Activated T-cell treated with anti-CD3 and anti-CD28 coated beads, Interleukin-2, amount 50 U/mL, for 4 hours (primary cell): ENCODE measurements at regions not wholly inside any gene's neighbourhood (a gene's known extent, or its start where the extent isn't known, plus 50 kb on each side); places are given as distances from the start of the nearest gene placed in this dataset.

Experiments
- ATAC-seq, 2 donors: fragments of 200-7000 bp; cut with Tn5 transposase; one replicate each; pipeline ENCODE4 v1.10.0; 2021
- DNase-seq: peaks from one replicate; pipeline ENCODE4 v3.0.0-alpha.2; 2020
- H3K27me3 Mint-ChIP-seq: one replicate; pipeline ENCODE4 v1.8.0; 2021; ENCODE audit warnings: low read depth, mixed read lengths
- H3K36me3 Mint-ChIP-seq: one replicate; pipeline ENCODE4 v1.8.0; 2022; ENCODE audit warnings: mixed read lengths; ENCODE audit not compliant: insufficient read depth
- H3K4me1 Mint-ChIP-seq: one replicate; pipeline ENCODE4 v1.8.0; 2021; ENCODE audit warnings: low read depth, mixed read lengths
- H3K4me3 Mint-ChIP-seq: one replicate; pipeline ENCODE4 v1.8.0; 2021; ENCODE audit warnings: mild to moderate bottlenecking, moderate library complexity, mixed read lengths
- H3K9me3 Mint-ChIP-seq: one replicate; pipeline ENCODE4 v1.8.0; 2021; ENCODE audit warnings: mixed read lengths

DNA sequence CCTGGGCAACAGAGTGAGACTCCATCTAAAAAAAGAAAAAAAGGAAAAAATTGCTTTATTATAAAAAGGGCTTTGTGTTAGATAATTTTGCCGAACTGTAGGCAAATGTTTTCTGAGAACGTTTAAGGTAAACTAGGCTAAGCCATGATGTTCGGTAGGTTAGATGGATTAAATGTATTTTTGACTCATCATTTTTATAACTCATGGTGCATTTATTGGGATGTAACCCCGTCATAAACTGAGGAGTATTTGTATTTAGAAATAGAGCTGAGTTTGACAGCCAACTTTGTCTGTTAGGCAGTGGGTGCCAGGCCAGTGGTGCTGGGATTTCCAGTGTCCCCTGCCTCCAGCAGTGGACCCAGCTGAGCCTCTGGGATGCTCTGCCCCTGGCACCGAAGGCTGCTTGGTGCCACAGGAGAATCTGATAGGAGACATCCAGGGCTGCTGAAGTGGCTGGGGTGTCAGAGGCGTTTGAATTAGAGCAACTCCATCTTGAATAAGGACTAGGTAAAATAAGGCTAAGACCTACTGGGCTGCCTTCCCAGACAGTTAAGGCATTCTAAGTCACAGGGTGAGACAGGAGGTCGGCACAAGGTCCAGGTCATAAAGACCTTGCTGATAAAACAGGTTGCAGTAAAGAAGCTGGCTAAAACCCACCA, 114.9 kb upstream of the EEPD1 start:
- no peak for DNase-seq

DNA sequence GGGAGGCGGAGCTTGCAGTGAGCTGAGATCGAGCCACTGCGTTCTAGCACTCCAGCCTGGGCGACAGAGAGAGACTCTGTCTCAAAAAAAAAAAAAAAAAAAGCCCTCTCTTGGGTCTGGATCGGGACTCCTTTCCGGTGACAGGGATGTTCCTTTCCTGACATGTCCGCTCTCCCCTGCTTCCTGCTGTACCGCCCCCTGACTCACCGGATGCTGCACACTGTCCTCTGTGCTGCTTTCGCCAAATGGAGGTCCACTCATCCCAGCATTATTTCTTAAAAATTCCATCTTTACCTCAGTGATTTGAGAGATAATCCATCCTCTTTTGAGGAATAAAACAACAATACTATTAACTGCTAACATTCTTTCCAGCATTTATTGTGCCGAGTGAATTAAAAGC, 113.8 kb upstream of the EEPD1 start:
- ATAC-seq: no peak
- Mint-ChIP-seq H3K4me1 (peaks cover 1% of the 10 kb centered on the region), H3K36me3 (no peaks in the 10 kb centered on the region), H3K4me3 (no peak overlapping the region), H3K27me3 (peaks cover 5% of the 10 kb centered on the region), H3K9me3 (no peaks in the 10 kb centered on the region)
- DNase-seq: no peak

More for the DNA sequence above, 114.9 kb upstream of the EEPD1 start:
- no peak for ATAC-seq
- Mint-ChIP-seq H3K9me3 (no peaks in the 10 kb centered on the region), H3K4me3 (no peak overlapping the region), H3K27me3 (peaks cover 9% of the 10 kb centered on the region), H3K4me1 (peaks cover 1% of the 10 kb centered on the region), H3K36me3 (no peaks in the 10 kb centered on the region)

DNA sequence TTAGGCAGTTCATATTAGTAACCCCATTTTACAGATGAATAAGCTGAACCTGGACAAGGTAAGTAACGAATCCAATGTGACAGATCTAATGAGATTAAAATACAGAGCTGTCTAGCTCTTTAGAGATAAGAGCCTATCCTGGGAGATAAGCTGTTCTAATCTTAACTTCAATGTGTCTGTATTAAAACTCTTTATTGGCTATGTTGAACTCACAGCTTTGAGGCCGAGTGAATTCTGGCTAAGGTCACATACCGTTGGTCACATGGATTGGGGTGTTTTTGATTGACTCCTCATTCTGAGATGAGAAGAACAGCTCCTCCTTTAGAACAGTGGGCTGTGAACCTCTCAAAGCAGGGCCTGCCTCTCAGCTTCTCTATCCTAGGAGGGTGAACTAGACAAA, 113.4 kb upstream of the EEPD1 start:
- H3K27me3 Mint-ChIP-seq: peaks cover 5% of the 10 kb centered on the region
- ATAC-seq (no peak), DNase-seq (no peak)
- no peaks in the 10 kb centered on the region for H3K36me3 Mint-ChIP-seq
- peaks cover 1% of the 10 kb centered on the region for H3K4me1 Mint-ChIP-seq
- H3K9me3 Mint-ChIP-seq: no peaks in the 10 kb centered on the region
- H3K4me3 Mint-ChIP-seq: no peak overlapping the region

DNA sequence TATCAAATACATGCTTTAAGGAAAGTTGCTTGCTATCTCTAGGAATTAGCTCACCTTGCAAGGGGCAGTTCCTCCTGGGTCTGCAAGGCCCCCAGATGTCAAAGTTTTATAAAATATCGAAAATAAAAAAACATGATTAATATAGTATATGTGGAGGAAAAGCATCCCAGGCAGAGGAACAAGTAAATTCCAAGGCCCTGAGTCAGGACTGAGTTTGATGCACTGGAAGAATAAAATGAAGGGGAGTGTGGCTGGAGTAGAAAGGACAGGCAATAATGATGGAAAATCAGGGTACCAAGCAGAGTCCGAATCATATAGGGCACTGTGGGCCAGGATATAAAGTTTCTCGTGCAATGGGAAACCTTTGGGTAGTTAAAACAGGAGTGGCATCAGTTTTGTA, 112.4 kb upstream of the EEPD1 start:
- Mint-ChIP-seq H3K9me3 (no peaks in the 10 kb centered on the region), H3K4me1 (peaks cover 1% of the 10 kb centered on the region), H3K4me3 (no peak overlapping the region), H3K36me3 (no peaks in the 10 kb centered on the region), H3K27me3 (peaks cover 5% of the 10 kb centered on the region)
- ATAC-seq: no peak
- DNase-seq: no peak

DNA sequence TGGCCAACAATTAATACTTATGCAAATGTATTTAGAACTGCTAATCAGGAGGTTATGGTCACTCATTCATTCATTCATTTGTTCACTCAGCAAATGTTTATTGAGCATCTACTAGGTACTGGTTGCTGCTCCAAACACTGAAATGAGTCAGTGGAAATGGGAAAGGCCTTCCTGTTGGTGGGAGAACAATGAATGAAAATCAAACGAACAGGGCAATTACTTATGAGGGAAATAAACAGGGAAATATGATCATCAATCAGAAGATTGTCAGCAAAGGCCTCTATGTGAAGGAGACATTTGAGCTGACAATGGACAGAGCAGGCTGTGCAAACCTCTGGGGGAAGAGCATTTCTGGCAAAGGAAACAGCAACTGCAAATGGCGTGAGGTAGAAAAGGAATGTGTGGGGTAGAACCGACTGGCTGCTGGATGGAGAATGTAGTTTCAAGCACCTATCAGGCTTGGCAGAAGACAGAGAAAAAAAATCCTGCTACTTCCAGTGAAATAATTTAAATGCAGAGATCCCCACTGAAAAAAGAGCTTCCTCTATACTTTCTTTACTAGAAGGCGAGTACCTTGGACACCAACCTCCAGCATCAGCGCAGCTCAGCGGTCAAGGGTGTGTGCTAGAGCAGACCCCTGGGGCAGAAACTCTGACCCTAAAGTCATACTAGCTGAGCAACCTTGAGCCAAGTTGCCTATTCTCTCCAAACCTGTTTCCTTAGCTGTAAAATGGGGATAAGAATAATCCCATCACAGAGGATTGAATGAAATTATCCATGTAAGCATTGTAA, 108.8 kb upstream of the EEPD1 start:
- Mint-ChIP-seq H3K9me3 (no peaks in the 10 kb centered on the region), H3K4me1 (no peaks in the 10 kb centered on the region), H3K4me3 (no peak overlapping the region), H3K36me3 (no peaks in the 10 kb centered on the region), H3K27me3 (no peaks in the 10 kb centered on the region)
- no peak for DNase-seq
- ATAC-seq: no peak

DNA sequence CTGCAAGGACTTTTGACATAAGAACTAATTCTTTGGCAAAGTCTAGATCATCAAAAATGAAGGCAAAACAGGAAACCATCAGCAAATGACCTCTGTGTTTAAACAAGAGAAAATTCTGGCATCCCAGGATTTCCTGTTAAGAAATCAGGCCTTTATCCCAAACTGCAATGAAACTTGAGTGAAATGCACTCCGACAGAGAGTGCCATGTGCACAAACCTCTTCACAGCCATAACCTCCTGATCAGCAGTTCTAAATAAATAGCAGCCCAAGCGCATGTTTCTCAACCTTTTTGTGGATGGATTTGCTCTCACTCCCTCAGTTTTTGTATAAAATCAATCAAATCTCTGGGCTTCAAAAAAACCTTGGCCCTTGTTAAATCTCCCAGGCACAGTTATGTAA, 107.7 kb upstream of the EEPD1 start:
- Mint-ChIP-seq H3K4me1 (no peaks in the 10 kb centered on the region), H3K27me3 (no peaks in the 10 kb centered on the region)

DNA sequence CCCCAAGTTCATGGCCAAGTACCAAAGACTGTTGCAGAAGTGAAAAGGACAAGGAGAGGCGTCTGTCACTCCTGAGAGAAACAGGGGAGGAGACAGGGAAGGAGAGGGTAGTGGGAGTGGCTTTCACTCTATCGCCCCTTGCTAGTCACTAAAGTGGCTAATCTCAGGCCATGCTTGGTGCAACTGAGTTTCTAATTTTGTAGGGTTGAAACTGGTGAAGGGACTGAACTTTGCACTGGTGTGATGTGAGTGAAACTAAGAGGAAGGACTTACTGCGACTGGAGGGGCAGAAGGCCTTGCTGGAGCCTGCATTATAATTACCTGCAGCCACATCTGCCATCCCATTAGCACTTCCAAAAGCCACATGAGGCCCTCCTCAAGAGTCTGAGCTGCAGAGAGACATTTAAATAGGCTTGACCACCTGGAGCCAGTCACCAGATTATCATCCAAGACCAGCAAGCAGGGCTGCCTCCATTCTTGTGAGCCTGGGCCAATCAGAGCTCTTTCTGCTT, 107.2 kb upstream of the EEPD1 start:
- Mint-ChIP-seq H3K9me3 (no peaks in the 10 kb centered on the region), H3K4me3 (no peak overlapping the region), H3K36me3 (no peaks in the 10 kb centered on the region), H3K4me1 (no peaks in the 10 kb centered on the region), H3K27me3 (no peaks in the 10 kb centered on the region)
- DNase-seq (no peak), ATAC-seq (no peak)

More for the DNA sequence above, 107.7 kb upstream of the EEPD1 start:
- DNase-seq (no peak), ATAC-seq (no peak)
- Mint-ChIP-seq H3K9me3 (no peaks in the 10 kb centered on the region), H3K4me3 (no peak overlapping the region), H3K36me3 (no peaks in the 10 kb centered on the region)

DNA sequence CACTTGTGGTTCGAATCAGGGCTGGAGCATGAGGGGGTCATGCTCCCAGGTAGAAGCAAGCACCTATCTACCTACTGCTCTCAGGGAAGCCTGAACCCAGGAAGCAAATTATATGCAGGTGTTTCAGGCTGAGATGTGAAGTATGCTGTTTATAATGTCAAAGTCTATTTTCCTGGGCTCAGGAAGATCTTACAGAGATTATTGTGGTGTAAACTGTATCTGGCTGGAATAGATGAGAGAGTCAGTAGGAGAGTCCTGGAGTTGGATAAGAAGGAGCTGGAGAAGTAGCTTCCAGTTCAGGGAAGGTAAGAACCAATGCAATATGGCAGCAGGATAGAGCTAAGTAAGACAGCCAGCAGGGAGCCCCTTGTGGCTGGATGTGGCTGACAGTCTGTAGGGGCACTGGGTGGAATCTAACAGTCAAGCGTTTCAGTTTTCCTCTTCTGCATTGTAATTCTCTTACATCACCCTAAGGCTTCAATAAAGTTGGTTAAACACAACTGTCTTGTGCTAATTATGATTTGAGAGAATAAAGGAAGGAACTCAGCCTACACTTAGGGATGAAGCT, 105.9 kb upstream of the EEPD1 start:
- no peak for ATAC-seq
- Mint-ChIP-seq H3K4me3 (no peak overlapping the region), H3K36me3 (no peaks in the 10 kb centered on the region), H3K9me3 (no peaks in the 10 kb centered on the region), H3K4me1 (no peaks in the 10 kb centered on the region), H3K27me3 (no peaks in the 10 kb centered on the region)
- no peak for DNase-seq

DNA sequence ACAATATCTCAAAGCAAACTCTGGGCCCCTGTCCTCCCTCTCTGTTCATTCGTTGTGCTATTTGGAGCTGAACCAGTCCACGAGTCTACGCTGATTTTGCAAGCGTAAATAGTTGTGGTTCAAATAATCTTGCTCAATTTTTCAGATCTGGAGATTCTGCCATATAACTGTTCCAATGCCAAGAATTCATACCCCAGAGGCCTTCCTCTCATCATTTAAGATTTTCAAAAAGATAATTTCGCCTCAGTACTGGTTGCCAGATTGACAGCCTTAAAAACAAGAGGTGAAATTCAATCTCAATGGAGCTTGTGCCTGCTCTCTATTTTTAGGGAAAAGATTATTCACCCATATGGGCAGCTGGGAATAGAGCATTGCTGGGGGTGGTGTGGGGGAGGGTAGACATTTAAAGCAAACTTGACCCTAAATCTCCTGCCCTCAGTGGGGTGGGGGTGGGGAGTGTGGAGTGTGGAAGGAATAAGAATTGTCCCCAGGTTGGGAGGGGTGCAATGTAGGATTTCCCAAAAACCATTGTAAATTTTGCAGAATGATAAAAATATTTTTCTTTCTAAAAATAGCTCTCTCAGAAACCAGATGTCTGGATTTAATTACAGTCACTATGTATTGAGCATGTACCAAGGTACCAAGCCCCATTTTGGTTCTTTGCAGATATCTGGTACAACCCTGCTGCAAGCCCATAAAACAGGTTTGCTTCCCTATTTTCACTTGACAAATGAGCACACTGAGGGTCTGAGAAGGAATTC, 104.7 kb upstream of the EEPD1 start:
- Mint-ChIP-seq H3K27me3 (no peaks in the 10 kb centered on the region), H3K4me3 (no peak overlapping the region), H3K4me1 (no peaks in the 10 kb centered on the region), H3K9me3 (no peaks in the 10 kb centered on the region), H3K36me3 (no peaks in the 10 kb centered on the region)
- ATAC-seq (no peak), DNase-seq (no peak)

DNA sequence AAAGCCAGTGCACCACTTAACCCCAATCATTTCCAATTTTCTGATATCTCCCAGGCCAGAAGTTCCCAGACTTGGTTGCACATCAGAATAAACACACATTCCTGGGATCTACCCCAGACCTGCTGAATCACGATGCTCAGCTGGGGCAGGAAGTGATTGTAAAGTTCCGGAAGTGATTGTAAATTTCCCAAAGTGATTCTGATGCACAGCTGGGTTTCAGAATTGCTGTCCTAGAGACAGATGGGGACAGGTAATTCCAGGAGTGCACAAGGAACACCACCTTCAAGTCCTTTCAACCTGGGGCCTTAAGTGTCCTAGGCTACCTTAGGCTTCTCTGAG, 104.2 kb upstream of the EEPD1 start:
- Mint-ChIP-seq H3K4me3 (no peak overlapping the region), H3K4me1 (no peaks in the 10 kb centered on the region), H3K9me3 (no peaks in the 10 kb centered on the region), H3K36me3 (no peaks in the 10 kb centered on the region), H3K27me3 (no peaks in the 10 kb centered on the region)
- ATAC-seq: no peak
- DNase-seq: no peak

DNA sequence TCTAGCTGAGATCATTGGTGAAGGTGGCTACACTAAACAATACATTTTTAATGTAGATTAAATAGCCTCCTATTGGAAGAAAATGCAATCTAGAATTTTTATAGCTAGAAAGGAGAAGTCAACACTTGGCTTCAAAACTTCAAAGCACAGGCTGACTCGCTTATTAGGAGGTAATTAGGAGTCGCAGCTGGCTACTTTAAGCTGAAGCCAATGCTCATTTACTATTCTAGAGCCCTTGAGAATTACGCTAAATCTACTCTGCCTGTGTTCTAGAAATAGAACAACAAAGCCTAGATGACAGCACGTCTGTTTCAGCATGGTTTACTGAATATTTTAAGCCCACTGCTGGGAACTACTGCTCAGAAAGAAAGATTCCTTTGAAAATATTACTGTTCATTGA, 101.6 kb upstream of the EEPD1 start:
- Mint-ChIP-seq H3K4me3 (no peak overlapping the region), H3K9me3 (no peaks in the 10 kb centered on the region), H3K4me1 (no peaks in the 10 kb centered on the region), H3K36me3 (no peaks in the 10 kb centered on the region), H3K27me3 (no peaks in the 10 kb centered on the region)
- no peak for DNase-seq
- ATAC-seq: no peak

DNA sequence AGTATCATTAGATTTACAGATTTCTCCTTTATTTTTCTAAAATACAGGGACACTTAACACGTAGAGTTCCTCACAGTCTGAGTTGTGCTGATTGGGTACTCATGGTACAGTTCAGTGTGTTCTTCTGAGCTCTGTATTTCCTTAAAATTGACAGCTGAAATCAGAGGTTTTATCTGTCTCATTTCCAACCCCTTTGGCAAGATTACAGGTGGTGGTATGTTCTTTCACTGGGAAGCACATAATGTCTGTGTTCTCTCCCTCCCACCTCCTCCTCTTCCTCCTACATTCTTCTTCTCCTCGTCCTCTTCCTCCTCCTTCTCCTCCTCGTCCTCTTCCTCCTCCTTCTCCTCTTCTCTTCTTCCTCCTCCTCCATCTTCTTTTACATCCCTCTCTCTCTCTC, 99.5 kb upstream of the EEPD1 start:
- Mint-ChIP-seq H3K4me3 (no peak overlapping the region), H3K9me3 (no peaks in the 10 kb centered on the region), H3K27me3 (no peaks in the 10 kb centered on the region), H3K4me1 (no peaks in the 10 kb centered on the region), H3K36me3 (no peaks in the 10 kb centered on the region)
- DNase-seq (no peak), ATAC-seq (no peak)

DNA sequence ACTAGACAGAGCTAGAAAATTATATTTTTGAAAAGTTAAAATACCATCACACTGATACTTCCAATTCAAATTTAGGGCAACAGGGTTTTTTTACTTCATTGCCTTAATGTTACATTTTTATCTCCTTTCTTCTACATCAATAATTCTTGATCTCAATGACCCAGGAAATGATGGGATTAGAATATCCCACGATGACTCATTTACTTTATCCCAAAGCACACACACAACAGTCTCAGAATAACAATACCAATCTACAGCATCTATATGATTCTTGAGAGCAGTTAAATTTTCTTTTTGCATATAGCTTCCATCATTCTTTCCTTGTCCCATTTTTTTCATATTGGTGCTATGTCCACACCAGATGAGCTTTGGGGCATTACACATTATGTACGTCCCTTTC, 98.4 kb upstream of the EEPD1 start:
- Mint-ChIP-seq H3K4me3 (no peak overlapping the region), H3K36me3 (no peaks in the 10 kb centered on the region), H3K9me3 (no peaks in the 10 kb centered on the region), H3K27me3 (no peaks in the 10 kb centered on the region), H3K4me1 (no peaks in the 10 kb centered on the region)
- DNase-seq (no peak), ATAC-seq (no peak)

DNA sequence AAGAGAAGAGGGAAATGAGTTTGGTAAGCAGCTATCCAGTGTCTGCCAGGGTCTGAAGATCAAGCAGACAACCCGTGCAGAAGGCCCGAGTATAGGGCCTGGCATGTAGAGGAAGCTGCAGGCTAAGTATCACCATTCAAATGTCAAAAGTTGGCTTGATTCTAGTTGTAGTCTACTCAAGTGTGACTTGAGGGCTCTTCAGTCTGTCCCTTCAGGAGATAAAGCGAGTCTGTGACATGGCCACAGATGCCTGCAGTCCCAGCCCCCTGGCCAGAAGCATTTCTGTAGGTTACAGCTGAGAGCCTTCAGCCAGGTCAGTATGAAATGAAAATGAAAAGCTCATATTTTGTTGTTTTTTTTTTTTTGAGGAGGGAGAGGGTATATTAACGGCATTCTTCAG, 97.8 kb upstream of the EEPD1 start:
- no peaks in the 10 kb centered on the region for H3K9me3 Mint-ChIP-seq
- H3K4me1 Mint-ChIP-seq: no peaks in the 10 kb centered on the region

More for the DNA sequence above, 97.8 kb upstream of the EEPD1 start:
- Mint-ChIP-seq H3K27me3 (no peaks in the 10 kb centered on the region), H3K36me3 (no peaks in the 10 kb centered on the region), H3K4me3 (no peak overlapping the region)
- no peak for DNase-seq
- ATAC-seq: no peak
